Activated CD4-positive, alpha-beta T cell treated with anti-CD3 and anti-CD28 coated beads for 36 hours (primary cell): ENCODE measurements at regions not wholly inside any gene's neighbourhood (a gene's known extent, or its start where the extent isn't known, plus 50 kb on each side); places are given as distances from the start of the nearest gene placed in this dataset.
"Not testable (repeated sequence)": the region's sequence is repeated elsewhere in the genome, so short reads cannot be mapped to it uniquely, and the experiment has no call there.

Experiments used
- ATAC-seq: fragments of 200-7000 bp; cut with Tn5 transposase; one replicate; pipeline ENCODE4 v1.10.0; 2021; ENCODE audit warnings: mild to moderate bottlenecking, moderate library complexity
- CTCF ChIA-PET: fragments of 350-600 bp; sonication (Branson Sonifier 250); formaldehyde crosslinking; loops from one replicate; lab custom pipeline; 2021; ENCODE audit warnings: antibody characterized with exemption; lab: Charles Lee
- POLR2A ChIA-PET: fragments of 350-600 bp; sonication (Branson Sonifier 250); formaldehyde crosslinking; loops from one replicate; lab custom pipeline; 2021; ENCODE audit warnings: antibody characterized with exemption, inconsistent platforms; lab: Charles Lee
- DNase-seq: peaks from one replicate; pipeline ENCODE4 v3.0.0-alpha.2; 2020
- H3K27ac Mint-ChIP-seq: one replicate; pipeline ENCODE4 v1.8.0; 2021; ENCODE audit warnings: mixed read lengths
- H3K27me3 Mint-ChIP-seq: one replicate; pipeline ENCODE4 v1.8.0; 2021; ENCODE audit warnings: mixed read lengths
- H3K36me3 Mint-ChIP-seq: one replicate; pipeline ENCODE4 v1.8.0; 2021; ENCODE audit warnings: low read depth, mixed read lengths
- H3K4me1 Mint-ChIP-seq: one replicate; pipeline ENCODE4 v1.8.0; 2021; ENCODE audit warnings: mixed read lengths
- H3K4me3 Mint-ChIP-seq: one replicate; pipeline ENCODE4 v1.8.0; 2021; ENCODE audit warnings: mild to moderate bottlenecking, moderate library complexity, mixed read lengths
- H3K9me3 Mint-ChIP-seq: one replicate; pipeline ENCODE4 v1.8.0; 2021; ENCODE audit warnings: low read depth, mixed read lengths
- intact Hi-C, 2 experiments: fragments of 100-400 bp; cut with DNase I in 1 of 2; cut with micrococcal nuclease in 1 of 2; formaldehyde crosslinking; loops; one replicate each; pipeline versions ENCODE4 v1.14.2 to v1.15.1; 2022 to 2024; cut with DNase I, micrococcal nuclease

- intact Hi-C loops = no loop called here
- DNase-seq (no peak), ATAC-seq (no peak)
- no peaks in the 10 kb centered on the region for H3K27me3 Mint-ChIP-seq
- CTCF ChIA-PET = no interaction called here
- no peak overlapping the region for H3K27ac Mint-ChIP-seq
- H3K4me1 Mint-ChIP-seq = no peaks in the 10 kb centered on the region
- POLR2A ChIA-PET = no interaction called here
- no peak overlapping the region for H3K4me3 Mint-ChIP-seq
- H3K36me3 Mint-ChIP-seq = no peaks in the 10 kb centered on the region
- no peaks in the 10 kb centered on the region for H3K9me3 Mint-ChIP-seq
These were observed 186.8 kb downstream of the SHOX2 start for GRCh38 chr3:157919319-157919887.

DNA sequence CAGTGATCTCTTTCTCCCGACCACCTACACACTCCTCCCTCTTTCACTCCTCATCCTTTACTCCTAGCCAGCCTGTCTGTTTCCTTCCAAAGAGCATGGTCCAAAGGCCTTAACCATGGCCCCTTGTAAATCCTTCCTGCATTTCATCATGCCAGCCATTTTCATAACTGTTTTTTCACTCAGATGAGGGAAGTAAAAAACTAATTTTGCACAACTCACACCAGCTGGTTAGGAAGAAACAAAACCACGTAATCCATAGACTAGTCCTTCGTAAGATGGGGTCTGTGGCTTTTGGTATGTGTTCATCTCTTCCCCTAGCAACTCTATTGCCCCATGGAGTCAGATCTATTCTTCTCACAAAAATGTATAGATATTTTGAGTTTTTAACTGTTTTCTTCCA lies 187.8 kb downstream of the SHOX2 start:
- intact Hi-C loops = no loop called here
- no peak overlapping the region for H3K27ac Mint-ChIP-seq
- no peaks in the 10 kb centered on the region for H3K4me1 Mint-ChIP-seq
- no peak for ATAC-seq
- no peak for DNase-seq
- POLR2A ChIA-PET = no interaction called here
- H3K4me3 Mint-ChIP-seq = no peak overlapping the region
- H3K36me3 Mint-ChIP-seq = no peaks in the 10 kb centered on the region
- CTCF ChIA-PET = no interaction called here
- H3K27me3 Mint-ChIP-seq = no peaks in the 10 kb centered on the region
- no peaks in the 10 kb centered on the region for H3K9me3 Mint-ChIP-seq

- H3K27ac Mint-ChIP-seq = no peak overlapping the region
- no peaks in the 10 kb centered on the region for H3K4me1 Mint-ChIP-seq
- ATAC-seq (no peak), DNase-seq (no peak)
- H3K9me3 Mint-ChIP-seq = no peaks in the 10 kb centered on the region
- intact Hi-C loops = no loop called here
- H3K27me3 Mint-ChIP-seq = no peaks in the 10 kb centered on the region
- CTCF ChIA-PET = no interaction called here
- POLR2A ChIA-PET = no interaction called here
- H3K36me3 Mint-ChIP-seq = no peaks in the 10 kb centered on the region
- H3K4me3 Mint-ChIP-seq = no peak overlapping the region
These were observed 189.5 kb downstream of the SHOX2 start for GRCh38 chr3:157916672-157917071.

DNA sequence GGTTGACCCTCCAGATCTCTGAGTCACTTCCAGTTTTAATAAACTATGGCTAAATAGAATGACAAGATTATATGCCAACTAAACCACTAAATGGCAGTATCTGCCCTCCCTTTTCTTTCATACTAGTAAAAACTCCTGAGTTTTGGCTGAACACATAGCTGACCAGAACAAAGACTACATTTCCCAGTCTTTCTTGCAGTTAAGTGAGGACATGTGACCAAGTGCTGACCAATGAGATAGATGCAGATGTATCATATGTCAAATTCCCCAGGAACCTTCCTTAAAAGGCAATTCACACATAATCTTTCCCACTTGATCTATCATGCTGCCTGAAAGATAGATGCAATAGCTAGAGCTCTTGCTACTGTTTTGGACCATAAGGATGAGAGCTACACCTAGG lies 191.3 kb downstream of the SHOX2 start:
- ATAC-seq = no peak
- intact Hi-C loops = no loop called here

DNA sequence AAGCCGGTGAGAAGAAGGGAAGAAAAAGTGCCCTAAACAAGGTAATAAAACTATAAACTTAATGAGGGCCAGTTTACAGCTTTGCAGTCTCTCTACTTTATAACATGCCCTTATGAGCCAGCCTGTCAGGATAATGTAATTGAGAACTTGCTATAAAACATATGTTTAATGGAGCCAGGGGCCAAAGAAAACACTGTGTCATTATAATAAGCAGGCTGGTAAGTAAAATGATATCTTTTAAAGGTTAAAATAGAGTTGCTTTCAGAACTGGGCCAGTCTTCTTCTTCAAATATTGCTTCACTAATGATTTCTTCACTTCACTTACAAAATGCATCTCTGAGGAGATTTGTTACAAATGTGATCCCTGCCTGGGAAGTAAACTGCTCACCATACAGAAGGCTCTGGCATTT lies 192.5 kb downstream of the SHOX2 start:
- DNase-seq (no peak), ATAC-seq (no peak)
- Mint-ChIP-seq H3K4me1 (no peaks in the 10 kb centered on the region), H3K4me3 (no peak overlapping the region), H3K27me3 (no peaks in the 10 kb centered on the region), H3K36me3 (no peaks in the 10 kb centered on the region), H3K27ac (no peak overlapping the region), H3K9me3 (no peaks in the 10 kb centered on the region)
- CTCF ChIA-PET = no interaction called here
- intact Hi-C loops = no loop called here
- POLR2A ChIA-PET = interaction anchor here (0.6 kb wide), 1 partner anchor 1900 kb away, joined by 7 read pairs; no protein-coding TSS in a partner anchor

More for the DNA sequence above, 191.3 kb downstream of the SHOX2 start:
- H3K27me3 Mint-ChIP-seq = no peaks in the 10 kb centered on the region
- no peaks in the 10 kb centered on the region for H3K9me3 Mint-ChIP-seq
- no peak overlapping the region for H3K4me3 Mint-ChIP-seq
- no peaks in the 10 kb centered on the region for H3K36me3 Mint-ChIP-seq
- CTCF ChIA-PET = no interaction called here
- DNase-seq = no peak
- H3K27ac Mint-ChIP-seq = no peak overlapping the region
- POLR2A ChIA-PET = no interaction called here
- H3K4me1 Mint-ChIP-seq = no peaks in the 10 kb centered on the region

DNA sequence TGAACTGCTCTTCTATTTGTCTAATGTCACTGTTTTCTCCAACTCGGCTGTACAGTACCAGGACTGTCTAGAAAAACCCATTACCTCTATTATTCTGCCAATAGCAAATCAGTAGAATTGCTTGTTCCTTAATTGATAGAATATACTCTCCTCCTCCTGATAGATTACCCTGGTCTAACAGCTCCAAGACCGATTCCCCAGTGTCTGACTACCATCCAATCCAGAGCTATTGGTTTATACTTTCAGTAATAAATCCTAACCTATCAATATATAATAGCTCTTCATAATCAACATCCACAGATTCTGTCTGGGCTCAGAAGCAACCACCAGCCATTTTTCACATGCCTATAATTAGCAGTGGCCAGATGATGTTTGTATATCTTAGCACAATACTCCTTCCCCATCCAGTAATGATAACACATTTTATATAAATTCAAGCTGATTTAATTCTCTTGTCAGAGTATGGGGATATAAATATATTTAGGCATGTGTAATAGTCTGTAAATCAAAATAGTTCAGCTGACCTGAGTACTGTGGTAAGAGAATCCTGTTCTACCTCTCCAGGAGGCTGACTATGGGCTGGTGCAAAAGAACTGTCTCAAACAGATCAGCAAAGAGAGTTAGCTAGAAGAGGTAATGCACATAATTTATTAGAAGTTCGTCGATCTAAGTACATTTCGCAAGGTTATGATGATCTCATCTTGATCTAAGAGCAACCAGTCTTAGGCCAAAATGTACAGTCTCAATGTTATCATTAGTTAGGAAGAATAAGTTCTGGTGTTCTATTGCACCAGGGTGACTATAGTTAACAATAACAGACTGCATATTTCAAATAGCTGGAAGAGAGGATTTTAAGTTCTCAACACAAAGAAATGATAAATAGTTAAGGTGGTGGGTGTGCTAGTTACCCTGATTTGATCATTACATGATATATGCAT lies 193.4 kb downstream of the SHOX2 start:
- Mint-ChIP-seq H3K27me3 (no peaks in the 10 kb centered on the region), H3K27ac (no peak overlapping the region), H3K36me3 (no peaks in the 10 kb centered on the region), H3K4me3 (no peak overlapping the region), H3K4me1 (no peaks in the 10 kb centered on the region), H3K9me3 (no peaks in the 10 kb centered on the region)
- ATAC-seq (no peak), DNase-seq (no peak)
- CTCF ChIA-PET = no interaction called here
- POLR2A ChIA-PET = interaction anchor here (0.6 kb wide), 1 partner anchor 1901 kb away, joined by 7 read pairs; no protein-coding TSS in a partner anchor
- intact Hi-C loops = no loop called here

GRCh38 chr3:157906627-157907026 lies 199.6 kb downstream of the SHOX2 start:
- no peak overlapping the region for H3K27ac Mint-ChIP-seq
- no peaks in the 10 kb centered on the region for H3K27me3 Mint-ChIP-seq
- no peaks in the 10 kb centered on the region for H3K36me3 Mint-ChIP-seq
- peaks cover 13% of the 10 kb centered on the region for H3K9me3 Mint-ChIP-seq
- no peaks in the 10 kb centered on the region for H3K4me1 Mint-ChIP-seq
- ATAC-seq (no peak), DNase-seq (no peak)
- CTCF ChIA-PET = no interaction called here
- H3K4me3 Mint-ChIP-seq = no peak overlapping the region
- POLR2A ChIA-PET = no interaction called here
- intact Hi-C loops = no loop called here

- intact Hi-C loops = no loop called here
- ATAC-seq = no peak
- Mint-ChIP-seq H3K36me3 (no peaks in the 10 kb centered on the region), H3K9me3 (peaks cover 13% of the 10 kb centered on the region), H3K27me3 (no peaks in the 10 kb centered on the region), H3K4me1 (no peaks in the 10 kb centered on the region), H3K27ac (no peak overlapping the region), H3K4me3 (no peak overlapping the region)
- POLR2A ChIA-PET = no interaction called here
- CTCF ChIA-PET = no interaction called here
- DNase-seq = no peak
These were observed 200.3 kb downstream of the SHOX2 start for GRCh38 chr3:157905885-157906284.

- H3K36me3 Mint-ChIP-seq, H3K27ac Mint-ChIP-seq, H3K27me3 Mint-ChIP-seq, DNase-seq, ATAC-seq, intact Hi-C loops, POLR2A ChIA-PET, H3K4me3 Mint-ChIP-seq, CTCF ChIA-PET, H3K4me1 Mint-ChIP-seq: not testable (repeated sequence)
- peaks cover 13% of the 10 kb centered on the region for H3K9me3 Mint-ChIP-seq
These were observed 203.5 kb downstream of the SHOX2 start for GRCh38 chr3:157902680-157903079.

- DNase-seq = no peak
- Mint-ChIP-seq H3K27me3 (peaks cover 2% of the 10 kb centered on the region), H3K27ac (no peak overlapping the region), H3K4me3 (no peak overlapping the region), H3K4me1 (no peaks in the 10 kb centered on the region), H3K36me3 (no peaks in the 10 kb centered on the region), H3K9me3 (no peaks in the 10 kb centered on the region)
- CTCF ChIA-PET = interaction anchor here (0.7 kb wide), 1 partner anchor 474 kb away, joined by 3 read pairs; no protein-coding TSS in a partner anchor
- POLR2A ChIA-PET = no interaction called here
- intact Hi-C loops = no loop called here
- ATAC-seq = no peak
These were observed 218.2 kb downstream of the SHOX2 start for GRCh38 chr3:157888040-157888439.

DNA sequence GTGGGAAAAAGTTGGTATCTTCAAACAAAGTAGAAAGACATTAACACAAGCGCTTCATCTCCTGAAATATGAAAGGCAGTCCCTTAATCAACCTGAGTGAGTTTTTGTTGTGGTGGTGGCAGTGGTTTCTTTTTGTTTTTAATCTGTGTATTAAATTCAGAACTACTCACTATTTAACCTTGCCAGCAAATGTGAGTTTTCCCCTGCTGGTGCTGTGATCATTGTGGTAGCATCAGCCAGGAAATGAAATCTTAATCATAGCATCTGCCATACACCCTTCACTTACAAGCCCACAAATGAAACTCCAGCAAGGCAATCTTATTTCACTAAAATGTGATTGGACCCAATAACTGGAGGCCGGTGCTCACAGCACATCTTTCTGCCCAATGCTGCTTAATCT lies 229.7 kb downstream of the SHOX2 start:
- H3K27me3 Mint-ChIP-seq = no peaks in the 10 kb centered on the region
- intact Hi-C loops = no loop called here
- no peak for ATAC-seq
- H3K4me1 Mint-ChIP-seq = no peaks in the 10 kb centered on the region
- ChIA-PET CTCF (interaction anchor here (0.7 kb wide), 1 partner anchor 17 kb away, joined by 3 read pairs; no protein-coding TSS in a partner anchor), POLR2A (no interaction called here)
- no peak for DNase-seq
- H3K36me3 Mint-ChIP-seq = no peaks in the 10 kb centered on the region
- no peak overlapping the region for H3K27ac Mint-ChIP-seq
- peaks cover 5% of the 10 kb centered on the region for H3K9me3 Mint-ChIP-seq
- no peak overlapping the region for H3K4me3 Mint-ChIP-seq

DNA sequence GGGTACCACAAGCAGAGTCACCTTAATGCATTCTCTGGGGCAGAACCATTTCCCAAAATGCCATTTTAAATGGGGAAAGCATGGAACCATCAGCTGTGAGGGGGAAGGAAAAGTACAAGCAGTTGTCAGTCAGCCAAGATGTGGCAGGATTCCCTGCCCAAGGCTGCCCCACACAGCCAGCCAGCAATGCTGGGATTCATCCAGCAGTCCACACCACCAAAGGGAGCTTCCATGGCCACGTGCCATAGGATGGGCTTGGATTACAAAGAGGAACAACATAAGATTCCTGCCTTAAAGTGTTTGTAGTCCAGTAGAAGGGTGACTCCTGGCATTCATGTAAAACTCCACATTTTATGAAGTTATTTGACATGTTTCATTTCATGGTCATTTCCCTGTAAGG lies 233.3 kb downstream of the SHOX2 start:
- Mint-ChIP-seq H3K27me3 (no peaks in the 10 kb centered on the region), H3K27ac (no peak overlapping the region), H3K9me3 (no peaks in the 10 kb centered on the region), H3K4me3 (no peak overlapping the region), H3K36me3 (no peaks in the 10 kb centered on the region), H3K4me1 (no peaks in the 10 kb centered on the region)
- ATAC-seq = no peak
- no peak for DNase-seq
- CTCF ChIA-PET = interaction anchor here (1.5 kb wide), 1 partner anchor 9 kb away, joined by 3 read pairs; no protein-coding TSS in a partner anchor
- intact Hi-C loops = no loop called here
- POLR2A ChIA-PET = no interaction called here
